AG09319 (cell line): ENCODE measurements at regions not wholly inside any gene's neighbourhood (a gene's known extent, or its start where the extent isn't known, plus 50 kb on each side); places are given as distances from the start of the nearest gene placed in this dataset.

Experiments used
- DNase-seq: peaks from one replicate; pipeline ENCODE4 v3.0.0-alpha.2; 2010; ENCODE audit warnings: low read depth; ENCODE audit errors: extremely low read depth
- TF ChIP-seq, protein P1 (sequence below): IDR thresholded peaks from 2 replicates; pipeline ENCODE4 v1.5.1; 2011; ENCODE audit warnings: low read depth, mild to moderate bottlenecking, inconsistent platforms, low read length, moderate library complexity

GRCh38 chr6:97864366-97864765 is 581.4 kb upstream of the MMS22L start:
- TF ChIP-seq, protein P1, sequence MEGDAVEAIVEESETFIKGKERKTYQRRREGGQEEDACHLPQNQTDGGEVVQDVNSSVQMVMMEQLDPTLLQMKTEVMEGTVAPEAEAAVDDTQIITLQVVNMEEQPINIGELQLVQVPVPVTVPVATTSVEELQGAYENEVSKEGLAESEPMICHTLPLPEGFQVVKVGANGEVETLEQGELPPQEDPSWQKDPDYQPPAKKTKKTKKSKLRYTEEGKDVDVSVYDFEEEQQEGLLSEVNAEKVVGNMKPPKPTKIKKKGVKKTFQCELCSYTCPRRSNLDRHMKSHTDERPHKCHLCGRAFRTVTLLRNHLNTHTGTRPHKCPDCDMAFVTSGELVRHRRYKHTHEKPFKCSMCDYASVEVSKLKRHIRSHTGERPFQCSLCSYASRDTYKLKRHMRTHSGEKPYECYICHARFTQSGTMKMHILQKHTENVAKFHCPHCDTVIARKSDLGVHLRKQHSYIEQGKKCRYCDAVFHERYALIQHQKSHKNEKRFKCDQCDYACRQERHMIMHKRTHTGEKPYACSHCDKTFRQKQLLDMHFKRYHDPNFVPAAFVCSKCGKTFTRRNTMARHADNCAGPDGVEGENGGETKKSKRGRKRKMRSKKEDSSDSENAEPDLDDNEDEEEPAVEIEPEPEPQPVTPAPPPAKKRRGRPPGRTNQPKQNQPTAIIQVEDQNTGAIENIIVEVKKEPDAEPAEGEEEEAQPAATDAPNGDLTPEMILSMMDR: no peak
- DNase-seq: no peak

GRCh38 chr6:97864826-97865225 is 581.8 kb upstream of the MMS22L start:
- TF ChIP-seq, protein P1: no peak
- DNase-seq: no peak

DNA sequence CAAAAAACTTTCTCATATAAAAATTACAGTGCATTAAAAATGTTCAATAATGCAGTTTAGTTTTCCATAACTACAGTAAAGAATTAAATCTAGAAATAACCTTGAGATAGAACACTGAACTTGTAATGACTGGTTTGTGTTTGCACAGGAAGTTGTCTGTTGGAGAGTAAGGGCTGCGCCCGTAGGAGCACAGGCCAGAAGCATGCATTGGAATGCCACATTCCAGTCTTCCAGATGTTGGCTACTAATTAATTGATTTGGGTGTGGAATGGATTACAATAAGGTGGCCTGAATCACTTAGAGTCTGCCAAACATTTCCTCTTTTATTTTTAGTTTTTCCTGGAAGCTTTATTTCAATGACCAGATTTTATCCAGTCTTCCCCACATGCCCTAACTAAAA is 582.6 kb upstream of the MMS22L start:
- no peak for DNase-seq
- TF ChIP-seq, protein P1: no peak

- TF ChIP-seq, protein P1: no peak
These were observed 583.6 kb upstream of the MMS22L start for GRCh38 chr6:97866616-97867015.

GRCh38 chr6:97867177-97867576 is 584.2 kb upstream of the MMS22L start:
- TF ChIP-seq, protein P1: no peak
- DNase-seq: no peak

More at GRCh38 chr6:97866616-97867015, 583.6 kb upstream of the MMS22L start:
- DNase-seq: no peak

DNA sequence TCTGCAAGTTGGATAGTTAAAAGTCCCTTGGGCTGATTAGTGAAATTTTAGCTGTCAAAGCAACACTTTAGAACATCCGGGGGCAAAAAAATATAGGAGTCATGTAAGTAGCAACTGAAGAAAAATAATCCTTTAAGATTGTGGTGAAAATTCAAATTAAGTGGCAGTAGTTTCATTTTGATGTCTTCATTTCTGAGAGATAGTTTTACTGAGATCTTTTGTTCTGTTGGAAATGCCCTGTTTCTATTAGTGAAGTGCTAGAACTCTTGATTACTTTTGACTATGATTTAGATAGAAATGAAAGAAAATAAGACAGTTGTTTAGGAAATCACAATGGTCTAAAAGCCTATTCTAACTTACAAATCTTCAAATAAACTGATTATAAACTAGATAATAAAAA is 587.3 kb upstream of the MMS22L start:
- TF ChIP-seq, protein P1: no peak
- DNase-seq: no peak

DNA sequence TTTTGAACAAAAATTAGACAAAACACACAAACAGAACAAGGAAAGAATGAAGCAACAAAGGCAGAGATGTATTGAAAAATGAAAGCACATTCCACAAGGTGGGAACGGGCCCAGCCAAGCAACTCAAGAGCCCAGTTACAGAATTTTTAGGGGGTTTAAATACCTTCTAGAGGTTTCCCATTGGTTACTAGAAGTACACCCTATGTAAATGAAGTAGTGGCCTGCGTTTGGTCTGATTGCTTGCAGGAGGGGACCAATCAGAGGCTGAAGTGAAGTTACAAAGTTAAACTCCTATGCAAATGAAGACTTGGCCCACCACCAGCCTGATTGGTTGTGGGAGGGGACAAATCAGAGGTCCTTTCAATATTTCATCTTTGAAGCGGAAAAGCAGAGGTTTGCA is 593.7 kb upstream of the MMS22L start:
- DNase-seq: no peak
- TF ChIP-seq, protein P1: no peak
